ENCODE measurements at regions not wholly inside any gene's neighbourhood (a gene's known extent, or its start where the extent isn't known, plus 50 kb on each side); places are given as distances from the start of the nearest gene placed in this dataset.

GRCh38 chr1:96492236-96492635 is 229.3 kb upstream of the PTBP2 start:
- no peaks in the 10 kb centered on the region for H3K27me3 Mint-ChIP-seq (ENCODE audit: unreplicated experiment)
- intact Hi-C loops (cut with micrococcal nuclease; ENCODE audit: unreplicated experiment): no loop called here
- H3K9me3 Mint-ChIP-seq (ENCODE audit: low read depth, unreplicated experiment): no peaks in the 10 kb centered on the region
- no peak for DNase-seq
- peaks cover 17% of the 10 kb centered on the region for H3K4me1 Mint-ChIP-seq (ENCODE audit: low read depth, unreplicated experiment)
- H3K4me3 Mint-ChIP-seq (ENCODE audit: low read depth, unreplicated experiment): no peak overlapping the region
- CTCF ChIA-PET: no interaction called here
- BruUV-seq (replicated peaks): no TSS peak
- H3K36me3 Mint-ChIP-seq (ENCODE audit: insufficient read depth, unreplicated experiment): no peaks in the 10 kb centered on the region
- TF ChIP-seq CTCF (IDR thresholded peaks at IDR 0.05; ENCODE audit: unreplicated experiment): no peak
- no peak overlapping the region for H3K27ac Mint-ChIP-seq (ENCODE audit: unreplicated experiment)

GRCh38 chr1:96498744-96499340 is 222.7 kb upstream of the PTBP2 start:
- BruUV-seq (replicated peaks): no TSS peak

GRCh38 chr1:96508233-96508632 is 213.4 kb upstream of the PTBP2 start:
- TF ChIP-seq CTCF (IDR thresholded peaks at IDR 0.05; ENCODE audit: unreplicated experiment): no peak
- intact Hi-C loops (cut with micrococcal nuclease; ENCODE audit: unreplicated experiment): loop anchor here (10.0 kb wide), 1 partner anchor 63 kb away; no protein-coding TSS in a partner anchor
- H3K27ac Mint-ChIP-seq (ENCODE audit: unreplicated experiment): no peak overlapping the region
- no peaks in the 10 kb centered on the region for H3K27me3 Mint-ChIP-seq (ENCODE audit: unreplicated experiment)
- no peaks in the 10 kb centered on the region for H3K36me3 Mint-ChIP-seq (ENCODE audit: insufficient read depth, unreplicated experiment)
- H3K4me1 Mint-ChIP-seq (ENCODE audit: low read depth, unreplicated experiment): peaks cover 15% of the 10 kb centered on the region
- CTCF ChIA-PET: interaction anchor here (0.6 kb wide), 1 partner anchor 93 kb away, joined by 3 read pairs; no protein-coding TSS in a partner anchor
- no peaks in the 10 kb centered on the region for H3K9me3 Mint-ChIP-seq (ENCODE audit: low read depth, unreplicated experiment)
- no peak overlapping the region for H3K4me3 Mint-ChIP-seq (ENCODE audit: low read depth, unreplicated experiment)
- no TSS peak for BruUV-seq (replicated peaks)
- no peak for DNase-seq

More at GRCh38 chr1:96498744-96499340, 222.7 kb upstream of the PTBP2 start:
- Mint-ChIP-seq H3K4me3 (ENCODE audit: low read depth, unreplicated experiment) (no peak overlapping the region), H3K9me3 (ENCODE audit: low read depth, unreplicated experiment) (no peaks in the 10 kb centered on the region), H3K27ac (ENCODE audit: unreplicated experiment) (no peak overlapping the region), H3K4me1 (ENCODE audit: low read depth, unreplicated experiment) (no peaks in the 10 kb centered on the region), H3K36me3 (ENCODE audit: insufficient read depth, unreplicated experiment) (no peaks in the 10 kb centered on the region), H3K27me3 (ENCODE audit: unreplicated experiment) (no peaks in the 10 kb centered on the region)
- no peak for TF ChIP-seq CTCF (IDR thresholded peaks at IDR 0.05; ENCODE audit: unreplicated experiment)
- intact Hi-C loops (cut with micrococcal nuclease; ENCODE audit: unreplicated experiment): no loop called here
- CTCF ChIA-PET: interaction anchor here (0.7 kb wide), 1 partner anchor 1486 kb away, joined by 5 read pairs; no protein-coding TSS in a partner anchor
- no peak for DNase-seq

- Mint-ChIP-seq H3K27me3 (ENCODE audit: unreplicated experiment) (no peaks in the 10 kb centered on the region), H3K4me1 (ENCODE audit: low read depth, unreplicated experiment) (peaks cover 15% of the 10 kb centered on the region)
- intact Hi-C loops (cut with micrococcal nuclease; ENCODE audit: unreplicated experiment): loop anchor here (10.0 kb wide), 1 partner anchor 65 kb away; no protein-coding TSS in a partner anchor
Measured at GRCh38 chr1:96509339-96509738, 212.2 kb upstream of the PTBP2 start.

More at GRCh38 chr1:96509339-96509738, 212.2 kb upstream of the PTBP2 start:
- CTCF ChIA-PET: no interaction called here
- Mint-ChIP-seq H3K4me3 (ENCODE audit: low read depth, unreplicated experiment) (no peak overlapping the region), H3K9me3 (ENCODE audit: low read depth, unreplicated experiment) (no peaks in the 10 kb centered on the region), H3K36me3 (ENCODE audit: insufficient read depth, unreplicated experiment) (no peaks in the 10 kb centered on the region), H3K27ac (ENCODE audit: unreplicated experiment) (no peak overlapping the region)
- no TSS peak for BruUV-seq (replicated peaks)
- no peak for DNase-seq
- no peak for TF ChIP-seq CTCF (IDR thresholded peaks at IDR 0.05; ENCODE audit: unreplicated experiment)

Data from Calu3 (cell line).